Fibroblast of pulmonary artery (primary cell): ENCODE measurements at regions not wholly inside any gene's neighbourhood (a gene's known extent, or its start where the extent isn't known, plus 50 kb on each side); places are given as distances from the start of the nearest gene placed in this dataset.

ENCODE experiments used
- DNase-seq: peaks from one replicate; pipeline ENCODE4 v3.0.0-alpha.2; 2010; ENCODE audit warnings: low read depth
- H3K4me3 ChIP-seq: replicated peaks from 2 replicates; pipeline ENCODE4 v1.5.1; 2011; ENCODE audit warnings: low read depth, mild to moderate bottlenecking, control low read depth, low read length, moderate library complexity
- CTCF ChIP-seq: IDR thresholded peaks from 2 replicates; pipeline ENCODE4 v1.5.1; 2011; ENCODE audit warnings: mild to moderate bottlenecking, control low read depth, low read length, inconsistent platforms; ENCODE audit errors: missing control alignments

- no peak for TF ChIP-seq CTCF
- no peak for DNase-seq
- no peak overlapping the region for H3K4me3 ChIP-seq
These were observed 132.3 kb upstream of the IRX3 start for GRCh38 chr16:54418903-54419302.

GRCh38 chr16:54417384-54417783 lies 130.8 kb upstream of the IRX3 start:
- TF ChIP-seq CTCF, result no peak
- no peak overlapping the region for H3K4me3 ChIP-seq
- DNase-seq, result no peak

GRCh38 chr16:54414671-54415070 lies 128.1 kb upstream of the IRX3 start:
- no peak overlapping the region for H3K4me3 ChIP-seq
- DNase-seq, result no peak
- TF ChIP-seq CTCF, result no peak

GRCh38 chr16:54412777-54413455 lies 126.3 kb upstream of the IRX3 start:
- H3K4me3 ChIP-seq, result no peak overlapping the region
- DNase-seq, result no peak
- no peak for TF ChIP-seq CTCF

GRCh38 chr16:54412037-54412436 lies 125.5 kb upstream of the IRX3 start:
- no peak for TF ChIP-seq CTCF
- no peak for DNase-seq
- H3K4me3 ChIP-seq, result no peak overlapping the region

GRCh38 chr16:54411544-54411943 lies 125.0 kb upstream of the IRX3 start:
- H3K4me3 ChIP-seq, result no peak overlapping the region
- no peak for TF ChIP-seq CTCF
- no peak for DNase-seq

GRCh38 chr16:54409982-54410381 lies 123.4 kb upstream of the IRX3 start:
- TF ChIP-seq CTCF, result no peak
- no peak for DNase-seq
- H3K4me3 ChIP-seq, result no peak overlapping the region
